ENCODE measurements at regions not wholly inside any gene's neighbourhood (a gene's known extent, or its start where the extent isn't known, plus 50 kb on each side); places are given as distances from the start of the nearest gene placed in this dataset.

DNA sequence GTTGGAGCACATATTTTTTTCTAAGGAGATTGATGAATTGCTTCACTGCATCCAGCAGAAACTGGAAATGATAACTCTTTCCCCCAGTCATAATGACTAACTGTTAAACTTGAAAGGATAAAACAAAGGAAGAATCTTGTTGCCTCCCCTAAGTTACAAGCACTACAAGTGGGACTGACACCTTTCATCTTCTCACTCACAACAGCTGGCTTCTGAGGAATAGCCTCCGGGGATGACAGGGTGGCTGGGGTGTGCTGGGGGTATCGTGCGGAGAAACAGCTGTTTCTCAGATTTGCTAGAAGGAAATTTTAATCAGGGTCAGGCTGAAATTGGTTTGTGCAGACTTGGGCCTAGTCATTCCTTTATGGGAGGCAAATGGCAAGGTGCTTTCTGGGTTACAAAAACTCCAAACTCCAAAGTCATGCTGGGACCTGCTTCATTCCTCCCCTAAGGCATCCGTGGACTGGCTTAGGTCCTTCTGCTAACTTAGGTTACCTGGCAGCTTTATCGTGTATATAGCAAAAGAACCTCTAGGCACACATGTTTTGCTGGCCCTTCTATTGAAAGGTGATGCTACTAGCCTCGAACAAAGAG is 557.2 kb downstream of the TOX3 start:
- TF ChIP-seq RAD21 (IDR thresholded peaks at IDR 0.05; ENCODE audit: low read depth) (no peak), TEAD4 (IDR thresholded peaks at IDR 0.05) (no peak), TAF1 (IDR thresholded peaks at IDR 0.05; ENCODE audit: low read depth) (no peak), YY1 (IDR thresholded peaks at IDR 0.05; ENCODE audit: low read depth) (no peak), TCF12 (IDR thresholded peaks at IDR 0.05; ENCODE audit: low read depth) (no peak), CREB1 (IDR thresholded peaks at IDR 0.05; ENCODE audit: low read depth) (no peak)
- TF ChIP-seq, protein P1, sequence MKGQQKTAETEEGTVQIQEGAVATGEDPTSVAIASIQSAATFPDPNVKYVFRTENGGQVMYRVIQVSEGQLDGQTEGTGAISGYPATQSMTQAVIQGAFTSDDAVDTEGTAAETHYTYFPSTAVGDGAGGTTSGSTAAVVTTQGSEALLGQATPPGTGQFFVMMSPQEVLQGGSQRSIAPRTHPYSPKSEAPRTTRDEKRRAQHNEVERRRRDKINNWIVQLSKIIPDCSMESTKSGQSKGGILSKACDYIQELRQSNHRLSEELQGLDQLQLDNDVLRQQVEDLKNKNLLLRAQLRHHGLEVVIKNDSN (IDR thresholded peaks at IDR 0.05): no peak
- TF ChIP-seq, protein P2, sequence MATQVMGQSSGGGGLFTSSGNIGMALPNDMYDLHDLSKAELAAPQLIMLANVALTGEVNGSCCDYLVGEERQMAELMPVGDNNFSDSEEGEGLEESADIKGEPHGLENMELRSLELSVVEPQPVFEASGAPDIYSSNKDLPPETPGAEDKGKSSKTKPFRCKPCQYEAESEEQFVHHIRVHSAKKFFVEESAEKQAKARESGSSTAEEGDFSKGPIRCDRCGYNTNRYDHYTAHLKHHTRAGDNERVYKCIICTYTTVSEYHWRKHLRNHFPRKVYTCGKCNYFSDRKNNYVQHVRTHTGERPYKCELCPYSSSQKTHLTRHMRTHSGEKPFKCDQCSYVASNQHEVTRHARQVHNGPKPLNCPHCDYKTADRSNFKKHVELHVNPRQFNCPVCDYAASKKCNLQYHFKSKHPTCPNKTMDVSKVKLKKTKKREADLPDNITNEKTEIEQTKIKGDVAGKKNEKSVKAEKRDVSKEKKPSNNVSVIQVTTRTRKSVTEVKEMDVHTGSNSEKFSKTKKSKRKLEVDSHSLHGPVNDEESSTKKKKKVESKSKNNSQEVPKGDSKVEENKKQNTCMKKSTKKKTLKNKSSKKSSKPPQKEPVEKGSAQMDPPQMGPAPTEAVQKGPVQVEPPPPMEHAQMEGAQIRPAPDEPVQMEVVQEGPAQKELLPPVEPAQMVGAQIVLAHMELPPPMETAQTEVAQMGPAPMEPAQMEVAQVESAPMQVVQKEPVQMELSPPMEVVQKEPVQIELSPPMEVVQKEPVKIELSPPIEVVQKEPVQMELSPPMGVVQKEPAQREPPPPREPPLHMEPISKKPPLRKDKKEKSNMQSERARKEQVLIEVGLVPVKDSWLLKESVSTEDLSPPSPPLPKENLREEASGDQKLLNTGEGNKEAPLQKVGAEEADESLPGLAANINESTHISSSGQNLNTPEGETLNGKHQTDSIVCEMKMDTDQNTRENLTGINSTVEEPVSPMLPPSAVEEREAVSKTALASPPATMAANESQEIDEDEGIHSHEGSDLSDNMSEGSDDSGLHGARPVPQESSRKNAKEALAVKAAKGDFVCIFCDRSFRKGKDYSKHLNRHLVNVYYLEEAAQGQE (IDR thresholded peaks at IDR 0.05; ENCODE audit: low read depth): no peak
